Ishikawa (cell line): ENCODE measurements at regions not wholly inside any gene's neighbourhood (a gene's known extent, or its start where the extent isn't known, plus 50 kb on each side); places are given as distances from the start of the nearest gene placed in this dataset.

ENCODE experiments used
- EP300 ChIP-seq: IDR thresholded peaks from 2 replicates; pipeline ENCODE4 v1.6.1; 2012; ENCODE audit warnings: borderline replicate concordance
- TAF1 ChIP-seq: IDR thresholded peaks from 2 replicates; pipeline ENCODE4 v1.6.1; 2012; ENCODE audit warnings: low read depth, mild to moderate bottlenecking

DNA sequence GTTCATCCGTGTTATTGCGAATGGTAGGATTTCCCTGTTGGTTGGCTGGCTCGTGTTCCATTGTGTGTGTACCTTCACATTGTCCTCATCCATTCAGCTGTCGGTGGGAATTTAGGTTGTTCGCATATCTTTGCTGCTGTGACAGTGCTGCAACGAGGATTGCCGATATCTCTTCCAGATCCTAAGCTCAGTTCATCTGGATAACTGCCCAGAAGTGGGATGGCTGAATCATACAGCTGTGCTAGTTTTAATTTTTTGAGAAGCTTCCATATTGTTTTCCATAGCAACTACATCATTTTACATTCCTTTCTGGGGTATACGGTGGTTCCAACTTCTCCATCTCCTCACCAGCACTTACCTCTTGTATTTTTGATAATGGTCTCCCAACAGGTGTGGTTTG, 292.8 kb upstream of the SFSWAP start:
- TF ChIP-seq EP300 (no peak), TAF1 (no peak)
